ENCODE measurements at regions not wholly inside any gene's neighbourhood (a gene's known extent, or its start where the extent isn't known, plus 50 kb on each side); places are given as distances from the start of the nearest gene placed in this dataset.

DNA sequence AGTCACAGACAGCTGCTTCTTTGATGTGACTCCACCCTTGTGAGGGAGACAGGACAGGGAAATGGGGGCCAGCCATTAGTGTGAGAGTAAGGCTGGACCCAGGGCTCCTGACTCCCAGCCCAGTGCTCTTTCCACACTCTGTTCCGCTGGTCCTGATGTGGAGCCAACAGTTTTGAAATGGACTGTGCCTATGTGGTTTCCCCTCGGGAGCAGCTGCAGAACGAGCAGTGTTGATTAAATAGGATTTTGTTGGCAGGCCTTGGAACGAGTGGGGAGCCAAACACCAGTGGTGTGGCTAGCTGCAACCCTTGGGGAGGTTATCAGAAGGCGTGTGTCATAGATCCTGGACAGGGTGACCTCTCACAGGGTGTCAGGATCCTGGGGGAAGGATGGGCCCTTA is 66.5 kb upstream of the AMPD3 start:
- Histone ChIP-seq H3K27ac (ENCODE audit: poor library complexity, severe bottlenecking) (no peak overlapping the region), H3K4me1 (ENCODE audit: insufficient read depth, poor library complexity, severe bottlenecking) (no peaks in the 10 kb centered on the region), H3K4me3 (ENCODE audit: severe bottlenecking) (no peak overlapping the region), H3K9me3 (ENCODE audit: severe bottlenecking) (no peaks in the 10 kb centered on the region), H3K36me3 (ENCODE audit: low read depth) (no peaks in the 10 kb centered on the region), H3K27me3 (ENCODE audit: insufficient read depth, poor library complexity, severe bottlenecking) (no peaks in the 10 kb centered on the region)
- ATAC-seq (ENCODE audit: low read depth) (no peak), DNase-seq (ENCODE audit: low spot score) (no peak)
- TF ChIP-seq, protein P1, sequence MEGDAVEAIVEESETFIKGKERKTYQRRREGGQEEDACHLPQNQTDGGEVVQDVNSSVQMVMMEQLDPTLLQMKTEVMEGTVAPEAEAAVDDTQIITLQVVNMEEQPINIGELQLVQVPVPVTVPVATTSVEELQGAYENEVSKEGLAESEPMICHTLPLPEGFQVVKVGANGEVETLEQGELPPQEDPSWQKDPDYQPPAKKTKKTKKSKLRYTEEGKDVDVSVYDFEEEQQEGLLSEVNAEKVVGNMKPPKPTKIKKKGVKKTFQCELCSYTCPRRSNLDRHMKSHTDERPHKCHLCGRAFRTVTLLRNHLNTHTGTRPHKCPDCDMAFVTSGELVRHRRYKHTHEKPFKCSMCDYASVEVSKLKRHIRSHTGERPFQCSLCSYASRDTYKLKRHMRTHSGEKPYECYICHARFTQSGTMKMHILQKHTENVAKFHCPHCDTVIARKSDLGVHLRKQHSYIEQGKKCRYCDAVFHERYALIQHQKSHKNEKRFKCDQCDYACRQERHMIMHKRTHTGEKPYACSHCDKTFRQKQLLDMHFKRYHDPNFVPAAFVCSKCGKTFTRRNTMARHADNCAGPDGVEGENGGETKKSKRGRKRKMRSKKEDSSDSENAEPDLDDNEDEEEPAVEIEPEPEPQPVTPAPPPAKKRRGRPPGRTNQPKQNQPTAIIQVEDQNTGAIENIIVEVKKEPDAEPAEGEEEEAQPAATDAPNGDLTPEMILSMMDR (IDR thresholded peaks at IDR 0.05; ENCODE audit: poor library complexity, severe bottlenecking) = no peak

- no peaks in the 10 kb centered on the region for H3K4me1 ChIP-seq (ENCODE audit: insufficient read depth, poor library complexity, severe bottlenecking)
- H3K4me3 ChIP-seq (ENCODE audit: severe bottlenecking) = no peak overlapping the region
Observed at GRCh38 chr11:10390375-10390774, 64.7 kb upstream of the AMPD3 start.

GRCh38 chr11:10392095-10393079 is 62.7 kb upstream of the AMPD3 start:
- Histone ChIP-seq H3K4me3 (ENCODE audit: severe bottlenecking) (no peak overlapping the region), H3K4me1 (ENCODE audit: insufficient read depth, poor library complexity, severe bottlenecking) (no peaks in the 10 kb centered on the region), H3K27ac (ENCODE audit: poor library complexity, severe bottlenecking) (no peak overlapping the region), H3K27me3 (ENCODE audit: insufficient read depth, poor library complexity, severe bottlenecking) (no peaks in the 10 kb centered on the region), H3K9me3 (ENCODE audit: severe bottlenecking) (no peaks in the 10 kb centered on the region), H3K36me3 (ENCODE audit: low read depth) (no peaks in the 10 kb centered on the region)
- ATAC-seq (ENCODE audit: low read depth) (no peak), DNase-seq (ENCODE audit: low spot score) (no peak)
- TF ChIP-seq, protein P1 (IDR thresholded peaks at IDR 0.05; ENCODE audit: poor library complexity, severe bottlenecking) = no peak

More at GRCh38 chr11:10390375-10390774, 64.7 kb upstream of the AMPD3 start:
- Histone ChIP-seq H3K27me3 (ENCODE audit: insufficient read depth, poor library complexity, severe bottlenecking) (no peaks in the 10 kb centered on the region), H3K9me3 (ENCODE audit: severe bottlenecking) (no peaks in the 10 kb centered on the region), H3K27ac (ENCODE audit: poor library complexity, severe bottlenecking) (no peak overlapping the region), H3K36me3 (ENCODE audit: low read depth) (no peaks in the 10 kb centered on the region)
- ATAC-seq (ENCODE audit: low read depth) (no peak), DNase-seq (ENCODE audit: low spot score) (no peak)
- TF ChIP-seq, protein P1 (IDR thresholded peaks at IDR 0.05; ENCODE audit: poor library complexity, severe bottlenecking) = no peak

DNA sequence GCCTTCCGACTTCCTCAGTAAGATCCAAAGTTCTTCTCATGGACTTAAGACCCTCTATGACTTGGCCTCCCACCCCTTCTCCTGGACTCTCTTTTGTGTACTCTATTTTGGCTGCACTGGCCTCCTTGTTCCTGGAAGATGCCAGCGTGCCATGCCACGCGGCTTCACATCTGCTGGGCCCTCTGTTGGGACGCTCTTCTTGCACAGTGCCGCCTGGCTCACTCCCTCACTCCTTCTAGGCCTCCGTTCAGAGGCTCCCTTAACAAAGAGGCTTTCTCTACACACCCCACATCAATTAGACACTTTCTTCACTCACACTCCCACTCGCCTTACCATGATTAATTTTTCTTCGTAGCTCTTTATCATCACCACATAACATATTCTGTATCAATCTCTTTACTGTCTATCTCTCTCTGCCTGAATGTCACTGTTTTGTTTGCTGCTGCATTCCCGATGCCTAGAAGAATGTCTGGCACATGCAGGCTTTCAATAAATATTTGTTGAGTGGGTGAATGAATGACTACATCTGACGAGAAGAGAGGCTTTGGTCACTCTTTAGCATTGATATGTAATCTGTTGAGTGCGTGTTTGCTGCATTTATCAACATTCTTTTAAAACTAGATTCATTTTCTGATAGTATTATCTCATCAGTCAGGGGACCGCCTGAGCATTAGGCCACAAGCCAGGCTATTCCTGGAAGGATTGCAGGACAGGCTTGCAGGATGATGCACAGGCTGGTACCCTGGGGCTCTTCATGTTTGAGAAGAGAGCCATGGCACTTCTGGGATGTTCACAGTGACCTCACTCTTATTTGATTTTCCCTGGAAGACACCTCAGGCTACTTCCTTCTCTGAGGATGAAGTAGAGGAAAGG is 60.6 kb upstream of the AMPD3 start:
- no peak overlapping the region for H3K4me3 ChIP-seq (ENCODE audit: severe bottlenecking)
- TF ChIP-seq, protein P1 (IDR thresholded peaks at IDR 0.05; ENCODE audit: poor library complexity, severe bottlenecking) = no peak
- H3K27ac ChIP-seq (ENCODE audit: poor library complexity, severe bottlenecking) = no peak overlapping the region
- ATAC-seq (ENCODE audit: low read depth) (no peak; the same call in 2 of the 3 replicates), DNase-seq (ENCODE audit: low spot score) (no peak)
- no peaks in the 10 kb centered on the region for H3K36me3 ChIP-seq (ENCODE audit: low read depth)
- H3K4me1 ChIP-seq (ENCODE audit: insufficient read depth, poor library complexity, severe bottlenecking) = no peaks in the 10 kb centered on the region
- H3K9me3 ChIP-seq (ENCODE audit: severe bottlenecking) = no peaks in the 10 kb centered on the region
- no peaks in the 10 kb centered on the region for H3K27me3 ChIP-seq (ENCODE audit: insufficient read depth, poor library complexity, severe bottlenecking)
